ENCODE measurements at regions not wholly inside any gene's neighbourhood (a gene's known extent, or its start where the extent isn't known, plus 50 kb on each side); places are given as distances from the start of the nearest gene placed in this dataset.
"Not testable (repeated sequence)": the region's sequence is repeated elsewhere in the genome, so short reads cannot be mapped to it uniquely, and the experiment has no call there.

DNA sequence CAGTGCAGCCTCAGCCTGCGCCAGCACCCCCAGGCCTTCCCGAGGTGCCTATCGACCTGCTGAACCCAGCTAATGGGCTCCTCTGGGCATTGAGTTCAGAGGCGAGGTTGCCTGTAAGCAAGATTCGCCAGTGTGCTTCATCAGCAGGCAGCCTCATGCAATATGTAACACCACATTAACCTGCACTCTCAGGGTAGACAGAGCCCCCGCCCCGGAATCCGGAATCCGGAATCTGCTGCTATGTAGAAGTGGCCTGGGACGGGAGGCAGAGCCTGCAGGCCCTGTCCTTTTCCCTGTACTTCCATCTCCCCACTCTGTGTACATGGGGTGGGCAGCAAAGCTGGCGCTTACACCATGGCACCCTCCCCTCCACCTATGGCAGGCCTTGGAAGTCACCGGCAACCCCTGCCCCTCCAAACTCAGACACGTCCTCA is 83.9 kb upstream of the RET start:
- no peak for DNase-seq (ENCODE audit: low spot score, unreplicated experiment)
- Mint-ChIP-seq H3K27me3 (peaks cover 4% of the 10 kb centered on the region), H3K4me1 (ENCODE audit: low read depth) (no peaks in the 10 kb centered on the region), H3K27ac (no peak overlapping the region), H3K9me3 (ENCODE audit: low read depth) (no peaks in the 10 kb centered on the region), H3K36me3 (ENCODE audit: insufficient read depth) (no peaks in the 10 kb centered on the region), H3K4me3 (ENCODE audit: low read depth) (no peak overlapping the region)
- TF ChIP-seq, protein P1, sequence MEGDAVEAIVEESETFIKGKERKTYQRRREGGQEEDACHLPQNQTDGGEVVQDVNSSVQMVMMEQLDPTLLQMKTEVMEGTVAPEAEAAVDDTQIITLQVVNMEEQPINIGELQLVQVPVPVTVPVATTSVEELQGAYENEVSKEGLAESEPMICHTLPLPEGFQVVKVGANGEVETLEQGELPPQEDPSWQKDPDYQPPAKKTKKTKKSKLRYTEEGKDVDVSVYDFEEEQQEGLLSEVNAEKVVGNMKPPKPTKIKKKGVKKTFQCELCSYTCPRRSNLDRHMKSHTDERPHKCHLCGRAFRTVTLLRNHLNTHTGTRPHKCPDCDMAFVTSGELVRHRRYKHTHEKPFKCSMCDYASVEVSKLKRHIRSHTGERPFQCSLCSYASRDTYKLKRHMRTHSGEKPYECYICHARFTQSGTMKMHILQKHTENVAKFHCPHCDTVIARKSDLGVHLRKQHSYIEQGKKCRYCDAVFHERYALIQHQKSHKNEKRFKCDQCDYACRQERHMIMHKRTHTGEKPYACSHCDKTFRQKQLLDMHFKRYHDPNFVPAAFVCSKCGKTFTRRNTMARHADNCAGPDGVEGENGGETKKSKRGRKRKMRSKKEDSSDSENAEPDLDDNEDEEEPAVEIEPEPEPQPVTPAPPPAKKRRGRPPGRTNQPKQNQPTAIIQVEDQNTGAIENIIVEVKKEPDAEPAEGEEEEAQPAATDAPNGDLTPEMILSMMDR (IDR thresholded peaks at IDR 0.05; ENCODE audit: unreplicated experiment), result no peak

DNA sequence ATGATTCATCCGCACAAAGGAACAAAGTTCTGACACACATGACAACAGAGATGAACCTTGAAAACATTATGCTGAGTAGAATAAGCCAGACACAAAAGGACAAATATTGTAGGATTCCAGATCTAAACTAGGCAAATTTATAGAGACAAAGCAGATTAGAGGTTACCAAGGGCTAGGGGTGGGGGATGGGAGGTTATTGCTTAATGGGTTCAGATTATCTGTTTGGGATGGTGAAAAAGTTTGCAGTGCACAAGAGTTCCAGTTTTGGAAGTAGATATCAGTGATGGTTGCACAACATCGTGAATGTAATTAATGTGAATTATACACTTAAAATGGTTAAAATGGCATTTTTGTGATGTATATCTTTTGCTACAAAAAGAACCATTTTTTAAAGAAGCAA is 82.0 kb upstream of the RET start:
- H3K27me3 Mint-ChIP-seq; H3K9me3 Mint-ChIP-seq (ENCODE audit: low read depth); H3K4me1 Mint-ChIP-seq (ENCODE audit: low read depth); H3K27ac Mint-ChIP-seq; H3K36me3 Mint-ChIP-seq (ENCODE audit: insufficient read depth); H3K4me3 Mint-ChIP-seq (ENCODE audit: low read depth); DNase-seq (ENCODE audit: low spot score, unreplicated experiment): not testable (repeated sequence)

DNA sequence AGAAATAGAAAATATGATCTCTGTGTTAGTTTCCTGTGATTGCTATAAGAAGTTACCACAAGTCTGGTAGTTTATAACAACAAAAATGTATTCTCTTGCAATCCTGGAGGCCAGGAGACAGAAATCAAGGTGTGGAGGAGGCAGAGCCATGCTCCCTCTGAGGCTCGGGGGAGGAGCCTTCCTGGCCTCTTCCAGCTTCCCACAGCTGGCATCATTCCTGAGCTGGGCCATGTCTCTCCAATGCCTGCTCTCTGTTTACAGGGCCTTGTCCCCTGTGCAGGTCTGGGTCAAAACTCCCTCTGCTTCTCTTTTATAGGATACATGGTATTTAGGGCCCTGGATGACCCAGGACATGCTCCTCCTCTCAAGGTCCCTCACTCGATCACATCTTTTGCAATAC is 81.3 kb upstream of the RET start:
- DNase-seq (ENCODE audit: low spot score, unreplicated experiment), result no peak
- Mint-ChIP-seq H3K4me1 (ENCODE audit: low read depth) (no peaks in the 10 kb centered on the region), H3K27ac (no peak overlapping the region), H3K4me3 (ENCODE audit: low read depth) (no peak overlapping the region), H3K27me3 (no peaks in the 10 kb centered on the region), H3K36me3 (ENCODE audit: insufficient read depth) (no peaks in the 10 kb centered on the region), H3K9me3 (ENCODE audit: low read depth) (no peaks in the 10 kb centered on the region)
- TF ChIP-seq, protein P1 (IDR thresholded peaks at IDR 0.05; ENCODE audit: unreplicated experiment), result no peak

DNA sequence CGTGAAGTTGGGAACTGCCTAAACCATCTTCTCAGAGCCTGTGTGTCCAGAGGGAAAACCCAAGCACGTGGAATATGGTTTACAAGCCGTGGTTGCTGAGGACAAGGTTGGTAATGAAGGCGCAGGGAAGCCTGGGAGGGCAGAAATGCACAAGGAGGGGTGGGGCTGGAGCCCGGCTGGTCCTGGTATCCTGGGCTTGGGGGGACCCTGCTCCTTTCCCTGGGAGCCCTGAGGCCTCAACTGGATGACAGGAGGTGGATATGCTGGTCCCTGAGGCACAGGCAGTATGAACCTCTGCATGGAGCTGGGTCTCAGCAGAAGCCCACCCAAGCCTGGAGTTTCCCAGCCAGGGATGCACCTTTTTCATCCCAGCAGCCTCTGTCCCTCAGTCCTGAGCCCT is 80.3 kb upstream of the RET start:
- no peaks in the 10 kb centered on the region for H3K27me3 Mint-ChIP-seq
- DNase-seq (ENCODE audit: low spot score, unreplicated experiment), result no peak
- no peaks in the 10 kb centered on the region for H3K4me1 Mint-ChIP-seq (ENCODE audit: low read depth)
- H3K9me3 Mint-ChIP-seq (ENCODE audit: low read depth), result no peaks in the 10 kb centered on the region
- H3K4me3 Mint-ChIP-seq (ENCODE audit: low read depth), result no peak overlapping the region
- TF ChIP-seq, protein P1 (IDR thresholded peaks at IDR 0.05; ENCODE audit: unreplicated experiment), result no peak
- no peaks in the 10 kb centered on the region for H3K36me3 Mint-ChIP-seq (ENCODE audit: insufficient read depth)
- no peak overlapping the region for H3K27ac Mint-ChIP-seq

DNA sequence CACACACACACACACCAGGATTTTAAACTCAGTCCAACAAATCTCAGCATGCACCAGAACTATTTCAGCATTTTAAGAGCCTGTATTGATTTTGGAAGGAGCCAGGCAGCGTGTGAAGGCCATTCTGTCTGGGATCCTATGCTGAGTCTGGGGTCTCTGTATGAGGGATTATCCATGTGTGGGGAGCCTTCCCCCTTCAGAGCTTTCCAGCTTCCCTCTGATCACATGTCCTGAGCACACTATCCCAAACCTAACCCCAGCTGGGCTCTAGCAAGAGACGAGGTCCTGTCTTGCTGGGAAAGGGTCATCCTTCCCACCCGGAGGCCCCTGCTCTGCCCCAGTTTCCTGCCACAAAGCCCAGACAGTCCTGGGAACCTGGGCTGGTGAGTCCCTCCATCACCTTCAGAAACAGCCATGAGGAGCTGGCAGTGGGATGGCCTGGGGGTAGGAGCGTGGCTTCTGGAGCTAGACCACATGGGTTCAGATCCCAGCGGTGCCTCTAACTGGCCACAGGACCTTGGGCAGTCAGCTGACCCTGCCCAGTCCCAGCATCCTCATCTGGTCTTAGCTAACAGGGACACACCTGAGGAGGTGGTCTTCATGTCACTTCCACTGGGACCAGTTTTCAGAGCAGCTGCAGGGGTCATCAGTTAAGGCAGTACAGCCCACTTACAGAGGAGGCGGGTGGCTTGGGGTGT is 79.6 kb upstream of the RET start:
- no peak for DNase-seq (ENCODE audit: low spot score, unreplicated experiment)
- no peak overlapping the region for H3K4me3 Mint-ChIP-seq (ENCODE audit: low read depth)
- H3K27me3 Mint-ChIP-seq, result peaks cover 2% of the 10 kb centered on the region
- H3K9me3 Mint-ChIP-seq (ENCODE audit: low read depth), result no peaks in the 10 kb centered on the region
- H3K4me1 Mint-ChIP-seq (ENCODE audit: low read depth), result peaks cover 4% of the 10 kb centered on the region
- TF ChIP-seq, protein P1 (IDR thresholded peaks at IDR 0.05; ENCODE audit: unreplicated experiment), result no peak
- no peak overlapping the region for H3K27ac Mint-ChIP-seq
- H3K36me3 Mint-ChIP-seq (ENCODE audit: insufficient read depth), result no peaks in the 10 kb centered on the region

DNA sequence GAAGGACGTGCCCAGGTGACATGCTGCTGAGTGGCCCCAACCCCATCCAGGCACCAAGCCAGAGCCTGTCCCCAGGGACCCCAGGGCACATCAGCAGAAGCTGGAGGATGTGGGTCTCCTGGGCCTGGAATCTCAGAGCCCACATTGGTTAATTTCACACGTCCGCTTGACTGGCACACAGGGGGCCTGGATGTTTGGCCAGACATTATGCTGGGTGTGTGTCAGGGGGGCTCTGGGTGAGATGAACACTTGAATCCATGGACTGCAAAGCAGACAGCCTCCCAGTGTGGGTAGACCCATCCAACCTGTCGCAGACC is 79.1 kb upstream of the RET start:
- H3K27me3 Mint-ChIP-seq, result peaks cover 2% of the 10 kb centered on the region
- DNase-seq (ENCODE audit: low spot score, unreplicated experiment), result no peak
- no peaks in the 10 kb centered on the region for H3K9me3 Mint-ChIP-seq (ENCODE audit: low read depth)
- H3K4me3 Mint-ChIP-seq (ENCODE audit: low read depth), result no peak overlapping the region
- TF ChIP-seq, protein P1 (IDR thresholded peaks at IDR 0.05; ENCODE audit: unreplicated experiment), result no peak
- H3K36me3 Mint-ChIP-seq (ENCODE audit: insufficient read depth), result no peaks in the 10 kb centered on the region
- H3K4me1 Mint-ChIP-seq (ENCODE audit: low read depth), result peaks cover 9% of the 10 kb centered on the region
- no peak overlapping the region for H3K27ac Mint-ChIP-seq

Data from progenitor cell of endocrine pancreas (in vitro differentiated cells).